GM12875 (cell line): ENCODE measurements at regions not wholly inside any gene's neighbourhood (a gene's known extent, or its start where the extent isn't known, plus 50 kb on each side); places are given as distances from the start of the nearest gene placed in this dataset.

Source experiments
- H3K4me3 ChIP-seq: one replicate; pipeline ENCODE4 v1.5.1; 2011; ENCODE audit warnings: low read depth, low read length, control low read depth
- TF ChIP-seq, protein P1 (sequence below): IDR thresholded peaks from 2 replicates; pipeline ENCODE4 v1.5.1; 2011; ENCODE audit warnings: low read depth, mild to moderate bottlenecking, control low read depth, inconsistent platforms, low read length, moderate library complexity, borderline replicate concordance; ENCODE audit not compliant: insufficient read depth

DNA sequence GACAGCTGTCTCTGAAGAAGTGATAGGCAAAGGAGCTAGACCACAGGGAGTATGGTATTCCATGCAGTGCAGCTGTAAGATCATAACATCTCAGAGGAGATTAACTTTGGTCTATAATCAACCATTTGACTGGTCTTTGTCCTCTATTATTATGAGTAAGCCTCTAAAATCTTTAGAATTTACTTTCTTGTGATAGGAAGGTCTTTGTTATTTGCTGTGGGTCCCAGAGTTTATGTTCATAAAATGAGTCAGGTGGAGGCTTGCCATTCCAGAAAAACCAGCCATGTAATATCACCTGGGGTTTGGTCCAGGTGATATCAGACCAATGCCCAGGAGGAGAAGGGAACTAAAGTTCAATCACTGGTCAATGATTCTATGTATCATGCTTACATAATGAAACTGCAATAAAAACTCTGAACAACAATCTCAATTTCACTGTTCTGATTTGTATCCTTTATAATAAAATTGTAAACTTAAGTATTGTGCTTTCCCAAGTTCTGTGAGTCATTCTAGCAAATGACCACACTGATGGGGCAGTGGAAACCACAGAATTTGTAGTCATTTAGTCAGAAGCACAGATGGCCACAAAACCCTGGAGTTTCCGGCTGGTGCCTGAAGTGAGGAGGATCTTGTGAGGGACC lies 239.6 kb upstream of the TRAM1L1 start:
- TF ChIP-seq, protein P1, sequence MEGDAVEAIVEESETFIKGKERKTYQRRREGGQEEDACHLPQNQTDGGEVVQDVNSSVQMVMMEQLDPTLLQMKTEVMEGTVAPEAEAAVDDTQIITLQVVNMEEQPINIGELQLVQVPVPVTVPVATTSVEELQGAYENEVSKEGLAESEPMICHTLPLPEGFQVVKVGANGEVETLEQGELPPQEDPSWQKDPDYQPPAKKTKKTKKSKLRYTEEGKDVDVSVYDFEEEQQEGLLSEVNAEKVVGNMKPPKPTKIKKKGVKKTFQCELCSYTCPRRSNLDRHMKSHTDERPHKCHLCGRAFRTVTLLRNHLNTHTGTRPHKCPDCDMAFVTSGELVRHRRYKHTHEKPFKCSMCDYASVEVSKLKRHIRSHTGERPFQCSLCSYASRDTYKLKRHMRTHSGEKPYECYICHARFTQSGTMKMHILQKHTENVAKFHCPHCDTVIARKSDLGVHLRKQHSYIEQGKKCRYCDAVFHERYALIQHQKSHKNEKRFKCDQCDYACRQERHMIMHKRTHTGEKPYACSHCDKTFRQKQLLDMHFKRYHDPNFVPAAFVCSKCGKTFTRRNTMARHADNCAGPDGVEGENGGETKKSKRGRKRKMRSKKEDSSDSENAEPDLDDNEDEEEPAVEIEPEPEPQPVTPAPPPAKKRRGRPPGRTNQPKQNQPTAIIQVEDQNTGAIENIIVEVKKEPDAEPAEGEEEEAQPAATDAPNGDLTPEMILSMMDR = no peak
- H3K4me3 ChIP-seq = no peak overlapping the region

DNA sequence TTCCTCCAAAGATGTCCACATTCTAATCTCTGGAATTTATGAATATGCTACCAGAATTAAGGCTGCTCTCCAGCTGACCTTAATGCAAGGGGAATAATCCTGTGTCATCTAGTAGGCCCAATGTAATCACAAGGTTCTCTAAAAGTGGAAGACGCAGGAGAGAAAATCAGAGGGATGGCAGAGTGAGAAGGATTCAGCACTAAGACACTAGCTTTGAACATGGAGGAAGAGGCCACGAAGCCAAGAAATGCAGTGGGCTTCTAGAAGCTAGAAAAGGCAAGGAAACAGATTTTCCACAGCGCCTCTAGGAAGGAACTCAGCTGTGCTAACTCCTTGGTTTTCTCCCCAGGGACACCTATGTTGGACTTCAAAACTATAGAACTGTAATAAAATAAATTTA lies 240.7 kb upstream of the TRAM1L1 start:
- H3K4me3 ChIP-seq = no peak overlapping the region
- TF ChIP-seq, protein P1 = no peak

DNA sequence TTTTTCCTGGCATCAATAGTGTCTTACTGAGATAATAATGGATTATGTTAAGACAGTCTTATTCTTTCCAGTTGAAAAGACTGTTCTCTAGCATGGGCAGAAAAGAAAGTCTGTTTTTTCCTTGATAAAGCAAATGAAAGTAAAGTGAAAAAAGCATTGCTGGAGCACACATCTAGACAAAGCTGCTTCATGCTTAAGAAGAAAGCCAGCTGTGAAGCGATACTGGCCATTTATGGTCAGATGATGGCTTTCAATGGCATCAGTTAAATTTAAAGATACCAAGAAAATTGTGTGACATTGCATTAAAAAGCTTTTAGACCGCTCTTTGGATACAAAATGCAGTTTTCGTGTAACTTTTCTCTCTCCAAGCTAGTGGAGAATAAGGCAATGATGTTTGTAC lies 242.1 kb upstream of the TRAM1L1 start:
- TF ChIP-seq, protein P1 = no peak
- no peak overlapping the region for H3K4me3 ChIP-seq

DNA sequence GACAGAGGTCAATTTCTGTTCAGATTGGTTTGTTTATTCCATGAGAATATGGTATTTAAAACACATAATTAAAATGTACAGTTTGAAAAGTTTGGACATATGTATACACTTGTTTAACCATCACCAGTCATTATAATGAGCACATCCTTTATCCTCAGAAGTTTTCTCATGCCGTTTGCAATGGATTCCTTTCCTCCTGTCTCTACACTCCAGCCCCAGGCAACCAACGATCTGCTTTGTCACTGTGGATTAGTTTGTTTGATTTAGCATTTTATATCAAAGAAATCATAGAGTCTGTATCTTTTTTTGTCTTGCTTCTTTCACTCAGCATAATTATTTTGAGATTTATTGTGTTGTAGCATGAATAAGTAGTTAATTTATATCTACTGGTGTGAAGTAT lies 243.0 kb upstream of the TRAM1L1 start:
- TF ChIP-seq, protein P1 = no peak
- H3K4me3 ChIP-seq = no peak overlapping the region

DNA sequence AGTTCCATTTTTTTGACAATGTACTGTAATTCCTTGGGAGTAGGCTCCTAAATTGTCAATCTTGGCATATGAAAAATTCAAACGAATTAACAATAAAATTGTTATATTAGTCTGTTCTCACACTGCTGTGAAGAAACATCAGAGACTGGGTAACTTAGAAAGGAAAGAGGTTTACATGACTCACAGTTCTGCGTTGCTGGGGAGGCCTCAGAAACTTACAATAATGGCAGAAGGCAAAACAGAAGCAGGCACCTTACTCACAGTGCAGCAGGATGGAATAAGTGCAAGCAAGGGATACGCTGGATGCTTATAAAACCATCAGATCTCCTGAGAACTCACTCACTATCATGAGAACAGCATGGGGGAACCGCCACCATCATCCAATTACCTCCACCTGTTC lies 246.4 kb upstream of the TRAM1L1 start:
- TF ChIP-seq, protein P1 = no peak
- H3K4me3 ChIP-seq = no peak overlapping the region

DNA sequence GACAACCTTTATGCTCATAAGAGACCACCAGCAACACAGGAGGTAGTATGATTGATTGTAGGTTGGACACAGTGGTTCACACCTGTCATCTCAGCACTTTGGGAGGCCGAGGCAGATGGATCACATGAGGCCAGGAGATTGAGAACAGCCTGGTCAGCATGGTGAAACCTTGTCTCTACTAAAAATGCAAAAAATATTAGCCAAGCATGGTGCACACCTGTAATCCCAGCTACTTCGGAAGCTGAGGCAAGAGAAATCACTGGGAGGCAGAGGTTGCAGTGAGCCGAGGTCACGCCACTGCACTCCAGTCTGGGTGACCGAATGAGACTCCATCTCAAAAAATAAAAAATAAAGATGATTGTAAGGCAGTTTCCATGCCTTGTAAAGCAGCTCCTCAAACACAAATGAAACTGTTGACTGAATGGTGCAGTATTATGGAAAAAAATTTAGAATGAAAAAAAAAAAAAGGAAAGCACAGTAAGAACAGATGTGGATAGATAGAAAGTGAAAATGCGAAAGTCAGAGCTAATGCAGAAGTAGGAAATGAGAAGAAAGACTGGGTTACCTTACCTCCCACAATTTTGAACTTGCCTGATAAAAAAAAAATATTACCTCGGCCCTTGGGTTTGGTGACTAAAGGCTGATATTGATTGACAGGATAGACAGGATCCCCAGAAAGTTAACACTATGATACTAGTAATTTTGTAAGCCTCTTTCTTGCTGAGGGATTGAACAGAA lies 249.2 kb upstream of the TRAM1L1 start:
- no peak overlapping the region for H3K4me3 ChIP-seq
- TF ChIP-seq, protein P1 = no peak

DNA sequence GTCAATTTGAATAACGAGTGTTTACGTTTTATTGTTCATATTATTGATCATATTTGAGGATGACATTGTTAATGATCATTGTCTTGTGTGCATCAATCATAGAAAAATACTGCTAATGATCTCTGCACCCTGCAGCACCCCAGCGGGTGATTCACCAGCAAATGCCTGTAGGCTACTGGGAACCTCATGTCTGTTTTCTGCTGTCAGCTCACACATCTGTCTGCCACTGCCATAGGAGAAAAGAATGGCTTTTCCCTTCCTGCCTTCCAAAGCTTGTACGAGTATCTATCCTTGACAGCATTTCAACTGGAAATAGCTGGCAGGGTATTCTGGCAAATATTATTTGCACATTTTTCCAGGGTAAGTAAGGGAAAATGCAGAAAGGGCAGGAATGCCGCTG lies 272.1 kb upstream of the TRAM1L1 start:
- no peak overlapping the region for H3K4me3 ChIP-seq
- TF ChIP-seq, protein P1 = no peak
